H1 (cell line): ENCODE measurements at regions not wholly inside any gene's neighbourhood (a gene's known extent, or its start where the extent isn't known, plus 50 kb on each side); places are given as distances from the start of the nearest gene placed in this dataset.

Source experiments
- CTCF ChIA-PET: fragments of 300-600 bp; sonication (Branson Sonifier 250); formaldehyde crosslinking; loops from one replicate; lab custom pipeline; 2021; ENCODE audit not compliant: partially characterized antibody; lab: Charles Lee
- POLR2A ChIA-PET: fragments of 300-600 bp; sonication (Branson Sonifier 250); formaldehyde crosslinking; loops from one replicate; lab custom pipeline; 2021; ENCODE audit warnings: inconsistent platforms; ENCODE audit not compliant: partially characterized antibody; lab: Charles Lee
- DNase-seq, 2 experiments: peaks; one replicate each; pipeline versions ENCODE4 v3.0.0 to v3.0.0-alpha.2; 2010 to 2022; ENCODE audit warnings: low spot score in 2 of 2, low read depth in 1 of 2, mixed read lengths in 1 of 2
- FAIRE-seq: peaks from 2 replicates; lab custom pipeline; 2011; peaks lifted over from hg19 to GRCh38; lab: Jason Lieb, UNC
- H2AFZ ChIP-seq: 2 replicates; pipeline ENCODE4 v1.8.1; 2012; ENCODE audit warnings: low read length, inconsistent platforms
- H2AK5ac ChIP-seq: 2 replicates; pipeline ENCODE4 v1.6.1; 2013; ENCODE audit warnings: low read depth, low read length
- H2BK120ac ChIP-seq: replicated peaks from 2 replicates; pipeline ENCODE3; 2013; ENCODE audit warnings: low read depth, low read length, inconsistent platforms
- H2BK12ac ChIP-seq: 2 replicates; pipeline ENCODE4 v1.6.1; 2013; ENCODE audit warnings: low read depth, low read length
- H2BK15ac ChIP-seq: 2 replicates; pipeline ENCODE4 v1.6.1; 2013; ENCODE audit warnings: low read length
- H2BK20ac ChIP-seq: 2 replicates; pipeline ENCODE4 v1.6.1; 2013; ENCODE audit warnings: low read length
- H2BK5ac ChIP-seq: 2 replicates; pipeline ENCODE4 v1.6.1; 2013; ENCODE audit warnings: low read depth, low read length
- H3K14ac ChIP-seq: 2 replicates; pipeline ENCODE4 v1.6.1; 2013; ENCODE audit warnings: inconsistent platforms; ENCODE audit not compliant: insufficient read length
- H3K18ac ChIP-seq: 2 replicates; pipeline ENCODE4 v1.6.1; 2013; ENCODE audit warnings: low read length; ENCODE audit errors: extremely low read depth
- H3K23ac ChIP-seq: 2 replicates; pipeline ENCODE4 v1.6.1; 2013; ENCODE audit warnings: inconsistent platforms; ENCODE audit not compliant: insufficient read length
- H3K23me2 ChIP-seq: 2 replicates; pipeline ENCODE4 v1.6.1; 2013; ENCODE audit warnings: low read depth, low read length
- H3K27ac ChIP-seq: 2 replicates; pipeline ENCODE4 v1.6.1; 2011; ENCODE audit warnings: low read depth, low read length, inconsistent platforms
- H3K27me3 ChIP-seq, 4 experiments: replicated peaks in 1 of 4; 1 replicate in 1 of 4; 2 replicates in 3 of 4; pipeline versions ENCODE4 v1.6.1 to v1.8.1; 2011 to 2013; ENCODE audit warnings: low read length in 3 of 4, mild to moderate bottlenecking in 3 of 4, inconsistent platforms in 2 of 4, mixed read lengths in 2 of 4, moderate library complexity in 1 of 4; ENCODE audit not compliant: control insufficient read depth in 3 of 4, insufficient read depth in 3 of 4; ENCODE audit errors: extremely low read depth in 1 of 4
- H3K36me3 ChIP-seq, 4 experiments: 2 replicates each; pipeline versions ENCODE4 v1.6.1 to v1.8.1; 2011 to 2013; ENCODE audit warnings: mild to moderate bottlenecking in 4 of 4, low read length in 3 of 4, moderate library complexity in 2 of 4, control low read depth in 1 of 4, inconsistent platforms in 1 of 4; ENCODE audit not compliant: insufficient read depth in 4 of 4, control insufficient read depth in 2 of 4
- H3K4ac ChIP-seq: replicated peaks from 2 replicates; pipeline ENCODE3; 2013; ENCODE audit warnings: low read length, low read depth, mixed read lengths, inconsistent platforms; ENCODE audit not compliant: insufficient read length
- H3K4me1 ChIP-seq, 4 experiments: replicated peaks in 1 of 4; 1 replicate in 1 of 4; 2 replicates in 3 of 4; pipeline versions ENCODE4 v1.6.1 to v1.8.1; 2011 to 2013; ENCODE audit warnings: low read length in 3 of 4, inconsistent platforms in 2 of 4, mixed read lengths in 1 of 4; ENCODE audit not compliant: insufficient read depth in 4 of 4, control insufficient read depth in 3 of 4
- H3K4me2 ChIP-seq, 2 experiments: 2 replicates each; pipeline versions ENCODE4 v1.6.1 to v1.8.1; 2011 to 2013; ENCODE audit warnings: low read depth in 2 of 2, low read length in 2 of 2, control low read depth in 1 of 2, inconsistent platforms in 1 of 2, mild to moderate bottlenecking in 1 of 2; ENCODE audit not compliant: insufficient read depth in 1 of 2
- H3K4me3 ChIP-seq, 4 experiments: fragments of 200-600, 300-600 bp in 1 of 4; sonication (generic), shearing (Covaris generic), sonication (Bioruptor Twin) in 1 of 4; 2 replicates each; pipeline versions ENCODE4 v1.5.1 to v1.8.1; 2011 to 2016; ENCODE audit warnings: low read length in 4 of 4, low read depth in 3 of 4, control low read depth in 2 of 4, inconsistent platforms in 2 of 4, mild to moderate bottlenecking in 2 of 4, mixed read lengths in 1 of 4, moderate library complexity in 1 of 4; ENCODE audit not compliant: insufficient read depth in 2 of 4; ENCODE audit errors: extremely low read depth in 1 of 4
- H3K56ac ChIP-seq: replicated peaks from 2 replicates; pipeline ENCODE3; 2013; ENCODE audit warnings: low read depth, mild to moderate bottlenecking, mixed read lengths, low read length, inconsistent platforms; ENCODE audit not compliant: insufficient read length
- H3K79me1 ChIP-seq: 2 replicates; pipeline ENCODE4 v1.6.1; 2013; ENCODE audit warnings: low read depth, low read length, control low read depth
- H3K79me2 ChIP-seq, 2 experiments: 2 replicates each; pipeline versions ENCODE4 v1.6.1 to v1.8.1; 2012 to 2013; ENCODE audit warnings: low read length in 2 of 2, mild to moderate bottlenecking in 2 of 2, inconsistent platforms in 1 of 2; ENCODE audit not compliant: insufficient read depth in 2 of 2, control insufficient read depth in 1 of 2
- H3K9ac ChIP-seq, 4 experiments: replicated peaks in 1 of 4; 1 replicate in 1 of 4; 2 replicates in 3 of 4; pipeline versions ENCODE4 v1.6.1 to v1.8.1; 2011 to 2013; ENCODE audit warnings: low read depth in 3 of 4, low read length in 3 of 4, control low read depth in 2 of 4, mild to moderate bottlenecking in 2 of 4, moderate library complexity in 2 of 4, inconsistent platforms in 1 of 4; ENCODE audit errors: extremely low read depth in 1 of 4
- H3K9me3 ChIP-seq, 2 experiments: 2 replicates each; pipeline versions ENCODE4 v1.6.1 to v1.8.1; 2012 to 2013; ENCODE audit warnings: mild to moderate bottlenecking in 2 of 2, moderate library complexity in 2 of 2, control low read depth in 1 of 2, inconsistent platforms in 1 of 2, low read depth in 1 of 2, low read length in 1 of 2, mixed read lengths in 1 of 2; ENCODE audit not compliant: insufficient read depth in 2 of 2
- H4K20me1 ChIP-seq, 2 experiments: replicated peaks in 1 of 2; 2 replicates each; pipeline versions ENCODE3 to v1.8.1; 2011 to 2013; ENCODE audit warnings: inconsistent platforms in 2 of 2, low read length in 2 of 2, mild to moderate bottlenecking in 1 of 2; ENCODE audit not compliant: insufficient read depth in 2 of 2, control insufficient read depth in 1 of 2
- H4K5ac ChIP-seq: 2 replicates; pipeline ENCODE4 v1.6.1; 2013; ENCODE audit warnings: low read length, low read depth, mixed read lengths, inconsistent platforms; ENCODE audit not compliant: insufficient read length
- H4K8ac ChIP-seq: 2 replicates; pipeline ENCODE4 v1.8.0; 2013; ENCODE audit warnings: mild to moderate bottlenecking, moderate library complexity, low read length, inconsistent platforms; ENCODE audit not compliant: insufficient read depth; ENCODE audit errors: extremely low read depth
- H4K91ac ChIP-seq: replicated peaks from 2 replicates; pipeline ENCODE3; 2013; ENCODE audit warnings: low read length, mixed read lengths, inconsistent platforms; ENCODE audit not compliant: insufficient read length
- CHD1 ChIP-seq: IDR thresholded peaks from 2 replicates; pipeline ENCODE4 v1.6.1; 2012; ENCODE audit warnings: low read depth, low read length, improper control_type of control experiment
- FOSL1 ChIP-seq: IDR thresholded peaks from 2 replicates; pipeline ENCODE4 v1.6.1; 2011; ENCODE audit warnings: mild to moderate bottlenecking, low read depth, low read length, moderate library complexity; ENCODE audit not compliant: insufficient read depth
- HDAC6 ChIP-seq: IDR thresholded peaks from one replicate; pipeline ENCODE4 v1.7.1; 2012; ENCODE audit warnings: low read depth, mild to moderate bottlenecking, inconsistent platforms, low read length, moderate library complexity
- SP2 ChIP-seq: IDR thresholded peaks from 2 replicates; pipeline ENCODE4 v1.6.1; 2012; ENCODE audit warnings: mild to moderate bottlenecking, low read length, inconsistent platforms
- SP4 ChIP-seq: IDR thresholded peaks from 2 replicates; pipeline ENCODE4 v1.6.1; 2012; ENCODE audit warnings: low read length, inconsistent platforms
- WGBS, 2 experiments: shearing (Covaris generic) in 1 of 2; methylation state at CpG; one replicate each; pipeline versions ENCODE4 v1.1.6 to v1.1.7; 2013 to 2015; ENCODE audit warnings: low lambda C conversion rate in 2 of 2, mixed read lengths in 2 of 2, inconsistent platforms in 1 of 2, low coverage in 1 of 2, missing lambda C conversion rate in 1 of 2; ENCODE audit not compliant: insufficient replicate concordance in 2 of 2, insufficient coverage in 1 of 2, insufficient read length in 1 of 2; ENCODE audit errors: extremely low coverage in 1 of 2, missing lambda C conversion rate in 1 of 2; 5-methylcytosine and 5-hydroxymethylcytosine counted together

DNA sequence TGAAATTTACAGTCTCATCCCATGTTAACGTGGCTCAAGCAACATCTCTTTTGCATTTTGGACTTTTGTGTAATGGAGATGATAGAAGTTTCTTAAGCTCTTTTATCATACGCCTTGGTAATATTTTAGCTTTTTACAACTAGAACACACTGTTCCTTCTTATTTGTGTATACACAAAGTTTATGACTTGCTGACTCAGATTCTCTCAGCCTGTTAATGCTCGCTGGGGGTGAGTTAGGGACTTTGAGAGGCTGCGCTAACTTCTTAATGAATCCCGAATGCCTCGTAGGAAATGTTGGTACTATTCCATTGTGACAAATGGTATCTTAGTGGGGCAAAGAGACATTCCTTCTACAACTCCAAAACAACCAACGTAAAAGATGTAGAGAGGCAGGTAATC, 509.7 kb downstream of the DOK5 start:
- Histone ChIP-seq H4K20me1 (no peaks in the 10 kb centered on the region), H2BK120ac (no peak overlapping the region), H3K4me1 (no peaks in the 10 kb centered on the region), H3K4me2 (no peak overlapping the region), H2BK15ac (no peak overlapping the region), H3K79me2 (no peaks in the 10 kb centered on the region), H3K27ac (no peak overlapping the region), H3K18ac (no peak overlapping the region), H3K14ac (no peak overlapping the region), H4K5ac (no peak overlapping the region), H3K36me3 (no peaks in the 10 kb centered on the region), H4K91ac (no peak overlapping the region), H3K23me2 (no peaks in the 10 kb centered on the region), H4K8ac (no peak overlapping the region), H3K4me3 (no peak overlapping the region), H2BK12ac (no peak overlapping the region), H2AFZ (no peak overlapping the region), H2AK5ac (no peak overlapping the region), H2BK20ac (no peak overlapping the region), H3K23ac (no peak overlapping the region), H3K27me3 (no peaks in the 10 kb centered on the region), H3K9ac (no peak overlapping the region), H3K56ac (no peak overlapping the region), H3K4ac (no peak overlapping the region), H3K9me3 (no peaks in the 10 kb centered on the region), H2BK5ac (no peak overlapping the region), H3K79me1 (no peaks in the 10 kb centered on the region)
- FAIRE-seq (no peak), DNase-seq (no peak)
- TF ChIP-seq FOSL1 = no peak
- no peak for TF ChIP-seq SP2
- TF ChIP-seq HDAC6 = no peak
- TF ChIP-seq CHD1 = no peak
- TF ChIP-seq SP4 = no peak
- ChIA-PET CTCF (no interaction called here), POLR2A (no interaction called here)
- 94% methylated on average over 7 of the region's 7 CpGs; no CpG with 5 or more reads in 1 of the 2 experiments for WGBS, 2 experiments
